SKM-1 treated with dmso at 0.1 percent for 144 hours (cell line): ENCODE measurements at regions not wholly inside any gene's neighbourhood (a gene's known extent, or its start where the extent isn't known, plus 50 kb on each side); places are given as distances from the start of the nearest gene placed in this dataset.

Experiments
- DNase-seq: peaks from one replicate; lab custom pipeline; 2025; ENCODE audit not compliant: unreplicated experiment; lab: John Stamatoyannopoulos, UW

DNA sequence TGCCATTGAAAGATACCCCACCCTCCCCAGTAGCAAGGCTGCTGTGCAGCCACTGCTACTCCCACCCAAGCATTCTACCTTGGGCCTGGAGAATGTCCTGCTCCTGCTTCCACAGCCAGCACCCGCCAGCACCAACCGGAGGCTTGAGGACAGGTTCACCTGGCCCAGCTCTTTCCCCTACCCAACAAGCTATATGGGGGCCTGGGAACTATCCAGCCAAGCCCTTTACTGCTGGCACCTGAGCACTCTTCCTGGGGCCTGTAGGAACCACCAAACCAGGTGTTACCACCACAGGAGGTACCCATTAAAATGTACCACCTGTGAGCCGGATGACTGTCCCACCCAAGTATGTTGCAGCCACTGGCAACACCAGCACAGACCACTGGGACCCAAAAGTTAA, 86.1 kb upstream of the GHR start:
- DNase-seq: no peak

DNA sequence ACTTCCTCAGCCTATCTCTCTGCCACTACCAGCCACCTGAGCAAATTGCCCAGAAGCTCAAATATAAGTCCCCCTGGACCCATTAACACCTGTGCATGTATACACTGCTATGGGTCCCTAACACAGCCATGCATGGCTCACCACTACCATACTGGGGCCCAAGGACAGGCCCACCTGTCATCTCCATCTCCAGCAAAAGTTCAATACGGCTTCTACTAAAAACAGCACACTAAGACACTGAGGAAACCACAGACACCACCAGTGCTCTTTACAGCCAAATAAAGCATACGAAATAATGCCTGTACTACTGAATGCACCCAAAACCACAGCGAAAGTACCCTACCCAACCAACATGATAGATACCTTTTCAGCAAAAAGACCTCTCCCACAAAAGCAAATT, 85.6 kb upstream of the GHR start:
- DNase-seq: no peak

DNA sequence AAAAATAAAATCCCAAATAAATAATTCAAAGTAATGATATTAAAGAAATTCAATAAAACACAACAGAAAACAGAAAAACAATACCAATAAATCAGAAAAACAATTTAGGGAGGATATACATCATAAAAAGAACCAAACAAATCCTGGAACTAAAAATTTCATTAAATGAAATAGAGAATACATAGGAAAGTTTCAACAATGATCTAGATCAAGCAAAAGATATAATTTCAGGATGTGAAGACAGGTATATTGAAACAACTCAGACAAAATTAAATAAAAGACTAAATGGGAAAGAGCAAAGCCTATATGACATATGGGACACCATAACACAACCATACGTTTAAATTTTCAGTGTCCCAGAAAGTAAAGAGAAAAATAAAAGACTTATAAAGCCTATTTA, 85.1 kb upstream of the GHR start:
- DNase-seq: no peak

DNA sequence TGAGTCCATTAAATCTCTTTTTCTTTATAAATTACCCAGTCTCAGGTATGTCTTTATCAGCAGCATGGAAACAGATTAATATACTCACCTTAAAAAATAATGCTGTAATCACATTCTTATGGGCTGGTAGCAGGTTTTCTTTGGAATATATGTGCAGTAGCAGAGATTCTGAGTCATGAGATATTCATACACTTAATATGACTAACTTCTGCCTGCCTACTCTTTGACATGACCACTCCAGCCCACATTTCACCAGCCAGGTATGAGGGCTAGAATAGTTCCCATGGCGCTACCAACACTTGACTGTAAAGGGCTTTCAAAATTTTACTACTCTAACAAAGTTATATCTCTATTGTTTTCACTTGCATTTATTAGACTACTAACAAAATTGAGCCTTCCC, 74.1 kb upstream of the GHR start:
- no peak for DNase-seq

DNA sequence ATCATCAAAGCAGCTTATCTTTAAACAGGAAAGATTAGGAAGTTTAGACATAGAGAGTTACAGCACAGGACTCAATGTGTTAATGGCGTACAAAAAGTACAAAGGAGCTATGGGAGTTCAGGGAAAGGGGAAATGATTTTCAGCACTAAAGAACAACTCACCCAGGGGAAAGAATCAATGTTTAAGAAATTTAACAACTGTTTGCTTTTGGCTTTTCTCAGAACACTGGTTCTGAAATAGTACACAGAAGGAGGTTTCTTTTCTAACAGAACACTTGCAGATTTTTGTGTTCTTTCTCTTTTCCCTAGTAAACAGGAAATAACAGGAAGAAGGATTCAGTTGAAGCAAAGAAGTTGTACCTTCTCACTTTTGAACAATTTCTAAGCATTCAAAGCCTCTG, 71.3 kb upstream of the GHR start:
- DNase-seq: no peak

DNA sequence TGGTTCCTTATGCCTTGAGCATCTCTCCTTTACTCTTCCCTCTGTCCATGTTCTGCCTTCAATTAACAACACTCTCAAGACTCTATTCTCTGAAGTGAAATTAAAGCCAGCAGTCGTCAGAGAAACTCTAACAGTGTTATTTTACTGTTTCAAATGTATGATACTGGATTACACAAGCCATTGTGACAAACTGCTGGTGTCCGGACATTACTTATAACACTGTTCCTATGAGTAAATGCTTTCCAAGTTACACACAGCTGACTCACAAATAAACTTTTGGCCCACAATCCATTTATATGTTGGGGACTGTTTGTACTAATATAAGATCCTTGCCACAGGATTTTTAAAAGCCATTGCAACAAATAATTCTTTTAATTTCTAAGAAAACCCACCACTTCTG, 63.2 kb upstream of the GHR start:
- no peak for DNase-seq

DNA sequence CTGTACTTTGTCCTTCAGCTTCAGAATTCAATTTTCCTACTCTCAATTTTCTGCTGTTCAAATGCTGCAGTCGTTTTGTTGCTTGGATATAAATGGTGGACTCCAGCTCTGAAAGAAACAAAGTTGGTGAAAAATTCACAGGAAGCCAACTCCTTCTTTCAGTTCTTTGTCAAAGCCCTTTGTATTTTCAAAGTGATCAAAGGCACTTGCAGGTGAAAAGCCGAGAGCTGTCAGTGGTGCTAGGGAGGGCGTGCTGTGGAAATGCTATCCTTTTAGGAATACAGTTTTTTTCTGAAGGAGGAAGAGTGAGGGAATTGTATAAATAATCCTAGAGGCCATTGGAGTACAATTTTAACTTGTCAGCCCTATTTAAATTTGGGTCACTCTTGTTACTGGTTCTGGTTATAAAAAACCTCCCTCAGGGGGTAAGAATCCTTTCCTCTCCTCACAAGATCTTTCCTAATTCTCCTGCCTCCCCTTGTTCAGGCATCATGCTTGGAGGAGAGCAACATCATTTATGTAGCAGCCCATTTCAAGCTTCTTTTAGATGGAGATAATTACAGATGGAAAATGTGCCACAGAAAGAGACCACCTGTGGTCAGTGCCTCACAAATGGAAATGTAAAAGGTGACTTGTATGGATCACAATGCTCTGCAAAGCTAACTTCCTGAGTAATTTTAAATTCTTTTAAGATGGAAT, 62.5 kb upstream of the GHR start:
- DNase-seq: no peak

DNA sequence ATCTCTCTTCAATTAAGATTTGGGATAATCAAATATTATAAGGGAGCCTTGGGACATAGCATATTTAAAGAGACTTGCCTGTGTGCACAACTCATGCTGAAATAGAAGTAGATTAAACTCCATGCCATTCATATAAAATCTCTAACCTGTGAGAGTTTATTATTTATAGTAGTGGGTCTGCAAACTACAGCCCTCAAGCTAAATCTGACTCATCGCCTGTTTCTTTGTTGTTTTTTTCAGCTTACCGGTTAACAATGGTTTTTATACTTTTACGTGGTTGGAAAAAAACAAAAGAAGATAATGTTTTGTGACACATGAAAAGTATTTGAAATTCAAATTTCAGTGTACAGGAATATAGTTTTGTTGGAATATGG, 61.9 kb upstream of the GHR start:
- no peak for DNase-seq

DNA sequence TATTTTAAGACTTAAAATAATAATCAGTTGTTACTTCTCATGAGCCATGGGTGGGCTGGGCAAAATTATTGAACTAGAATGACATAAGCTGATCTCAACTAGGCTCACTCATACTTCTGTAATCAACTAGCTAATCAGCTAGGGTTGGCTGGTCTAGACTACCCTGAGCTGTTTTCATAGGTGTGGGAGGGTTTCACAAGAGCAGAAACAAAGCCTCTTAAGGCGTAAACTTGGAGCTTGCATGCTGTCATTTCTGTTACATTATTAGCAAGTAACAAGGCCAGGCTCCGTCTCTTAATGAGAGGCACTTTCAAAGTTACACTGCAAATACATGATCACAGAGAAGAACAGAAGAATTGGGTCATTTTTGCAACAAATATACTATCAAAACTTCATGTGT, 57.2 kb upstream of the GHR start:
- no peak for DNase-seq
